ENCODE measurements at regions not wholly inside any gene's neighbourhood (a gene's known extent, or its start where the extent isn't known, plus 50 kb on each side); places are given as distances from the start of the nearest gene placed in this dataset.

- DNase-seq (ENCODE audit: low read depth, low spot score) = no peak
- TF ChIP-seq CTCF (IDR thresholded peaks at IDR 0.05; ENCODE audit: low read depth, low read length) = no peak
- in situ Hi-C loops (cut with HindIII; ENCODE audit: low sequenced_read_pairs) = no loop called here
- H3K4me3 ChIP-seq (ENCODE audit: low read depth, low read length) = no peak overlapping the region
Observed at GRCh38 chr11:26044389-26044788, 287.5 kb upstream of the ANO3 start.

GRCh38 chr11:26045082-26045481 is 286.8 kb upstream of the ANO3 start:
- DNase-seq (ENCODE audit: low read depth, low spot score) = no peak
- H3K4me3 ChIP-seq (ENCODE audit: low read depth, low read length) = no peak overlapping the region
- in situ Hi-C loops (cut with HindIII; ENCODE audit: low sequenced_read_pairs) = no loop called here
- TF ChIP-seq CTCF (IDR thresholded peaks at IDR 0.05; ENCODE audit: low read depth, low read length) = no peak

- no peak for TF ChIP-seq CTCF (IDR thresholded peaks at IDR 0.05; ENCODE audit: low read depth, low read length)
- in situ Hi-C loops (cut with HindIII; ENCODE audit: low sequenced_read_pairs) = no loop called here
- no peak overlapping the region for H3K4me3 ChIP-seq (ENCODE audit: low read depth, low read length)
- no peak for DNase-seq (ENCODE audit: low read depth, low spot score)
Observed at GRCh38 chr11:26048271-26048670, 283.7 kb upstream of the ANO3 start.

GRCh38 chr11:26053966-26054365 is 278.0 kb upstream of the ANO3 start:
- TF ChIP-seq CTCF (IDR thresholded peaks at IDR 0.05; ENCODE audit: low read depth, low read length) = no peak
- in situ Hi-C loops (cut with HindIII; ENCODE audit: low sequenced_read_pairs) = no loop called here
- no peak overlapping the region for H3K4me3 ChIP-seq (ENCODE audit: low read depth, low read length)
- DNase-seq (ENCODE audit: low read depth, low spot score) = no peak

GRCh38 chr11:26062660-26063059 is 269.3 kb upstream of the ANO3 start:
- no peak overlapping the region for H3K4me3 ChIP-seq (ENCODE audit: low read depth, low read length)
- TF ChIP-seq CTCF (IDR thresholded peaks at IDR 0.05; ENCODE audit: low read depth, low read length) = no peak
- no peak for DNase-seq (ENCODE audit: low read depth, low spot score)
- in situ Hi-C loops (cut with HindIII; ENCODE audit: low sequenced_read_pairs) = no loop called here

GRCh38 chr11:26063915-26064314 is 268.0 kb upstream of the ANO3 start:
- TF ChIP-seq CTCF (IDR thresholded peaks at IDR 0.05; ENCODE audit: low read depth, low read length) = no peak
- no peak overlapping the region for H3K4me3 ChIP-seq (ENCODE audit: low read depth, low read length)
- in situ Hi-C loops (cut with HindIII; ENCODE audit: low sequenced_read_pairs) = no loop called here
- no peak for DNase-seq (ENCODE audit: low read depth, low spot score)

GRCh38 chr11:26065944-26066343 is 266.0 kb upstream of the ANO3 start:
- in situ Hi-C loops (cut with HindIII; ENCODE audit: low sequenced_read_pairs) = no loop called here
- no peak overlapping the region for H3K4me3 ChIP-seq (ENCODE audit: low read depth, low read length)
- DNase-seq (ENCODE audit: low read depth, low spot score) = no peak
- no peak for TF ChIP-seq CTCF (IDR thresholded peaks at IDR 0.05; ENCODE audit: low read depth, low read length)

All from astrocyte of the spinal cord (primary cell).